Endodermal cell (in vitro differentiated cells): ENCODE measurements at regions not wholly inside any gene's neighbourhood (a gene's known extent, or its start where the extent isn't known, plus 50 kb on each side); places are given as distances from the start of the nearest gene placed in this dataset.

Experiments used
- DNase-seq: peaks from one replicate; pipeline ENCODE4 v3.0.0-alpha.2; 2017
- H3K27ac ChIP-seq: 2 replicates; pipeline ENCODE4 v1.5.1; 2013; ENCODE audit warnings: mild to moderate bottlenecking, low read depth, low read length, moderate library complexity
- H3K27me3 ChIP-seq: 2 replicates; pipeline ENCODE4 v1.6.1; 2013; ENCODE audit warnings: mild to moderate bottlenecking, low read length, moderate library complexity; ENCODE audit not compliant: insufficient read depth, control insufficient read depth, poor library complexity, severe bottlenecking
- H3K36me3 ChIP-seq: 2 replicates; pipeline ENCODE4 v1.7.0; 2013; ENCODE audit warnings: mild to moderate bottlenecking, low read length, moderate library complexity; ENCODE audit not compliant: control insufficient read depth, insufficient read depth
- H3K4me1 ChIP-seq: one replicate; pipeline ENCODE4 v1.7.0; 2013; ENCODE audit warnings: low read length; ENCODE audit not compliant: control insufficient read depth, insufficient read depth
- H3K4me3 ChIP-seq: 2 replicates; pipeline ENCODE4 v1.5.1; 2013; ENCODE audit warnings: mild to moderate bottlenecking, low read length, moderate library complexity
- H3K9ac ChIP-seq: 2 replicates; pipeline ENCODE4 v1.6.1; 2013; ENCODE audit warnings: mild to moderate bottlenecking, low read length, moderate library complexity; ENCODE audit not compliant: poor library complexity, severe bottlenecking; ENCODE audit errors: extremely low read depth
- H3K9me3 ChIP-seq: 2 replicates; pipeline ENCODE4 v1.6.1; 2013; ENCODE audit warnings: mild to moderate bottlenecking, low read length, moderate library complexity; ENCODE audit not compliant: control insufficient read depth
- H3K27ac Mint-ChIP-seq: 2 replicates; pipeline ENCODE4 v1.8.0; 2020; ENCODE audit warnings: mixed read lengths
- H3K27me3 Mint-ChIP-seq: 2 replicates; pipeline ENCODE4 v1.8.0; 2021; ENCODE audit warnings: mild to moderate bottlenecking, mixed read lengths; ENCODE audit not compliant: insufficient read depth
- H3K36me3 Mint-ChIP-seq: 2 replicates; pipeline ENCODE4 v1.8.0; 2020; ENCODE audit warnings: low read depth, mixed read lengths
- H3K4me1 Mint-ChIP-seq: 2 replicates; pipeline ENCODE4 v1.8.0; 2020; ENCODE audit warnings: mixed read lengths
- H3K4me3 Mint-ChIP-seq: 2 replicates; pipeline ENCODE4 v1.8.0; 2020; ENCODE audit warnings: mild to moderate bottlenecking, moderate library complexity, mixed read lengths
- H3K9me3 Mint-ChIP-seq: 2 replicates; pipeline ENCODE4 v1.8.0; 2020; ENCODE audit warnings: mild to moderate bottlenecking, mixed read lengths
- WGBS, 2 experiments: methylation state at CpG; one replicate each; pipeline versions ENCODE4 v1.1.5 to v1.1.7; 2013; ENCODE audit warnings: missing lambda C conversion rate in 2 of 2, mixed read lengths in 1 of 2; ENCODE audit not compliant: insufficient coverage in 1 of 2, insufficient read length in 1 of 2; 5-methylcytosine and 5-hydroxymethylcytosine counted together
- TF ChIP-seq, protein P1 (sequence below): fragments of 200-600 bp; sonication (generic); conservative IDR thresholded peaks from 2 replicates; pipeline ENCODE4 v1.5.0; 2021; ENCODE audit warnings: antibody characterized with exemption, mild to moderate bottlenecking

DNA sequence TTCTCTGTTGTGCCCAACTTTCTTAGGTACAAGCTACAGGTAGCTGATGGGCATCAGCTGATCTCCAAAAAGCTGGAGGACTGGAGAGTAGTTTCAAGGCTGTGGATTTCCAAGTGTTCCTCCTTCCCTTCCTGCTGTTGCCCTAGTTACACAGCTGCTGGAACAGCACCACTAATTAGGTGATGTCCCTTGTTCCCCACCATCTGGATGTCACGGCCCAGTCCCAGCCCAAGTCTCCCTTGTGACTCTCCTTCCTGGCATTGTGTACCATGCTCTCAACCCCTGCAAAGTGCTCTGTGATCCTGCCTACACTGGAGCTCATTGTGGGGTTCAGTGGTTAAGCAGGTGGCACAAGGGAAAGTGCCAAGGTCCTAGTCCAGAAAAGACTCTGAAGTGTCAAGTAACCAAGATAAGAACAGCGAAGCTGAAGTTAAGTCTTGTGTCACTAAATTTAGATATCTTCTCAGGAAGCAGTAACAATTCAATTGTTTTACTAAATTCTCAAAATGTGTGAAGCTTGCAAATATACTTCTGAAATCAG lies 604.5 kb downstream of the ISL1 start:
- Histone ChIP-seq H3K27ac (no peak overlapping the region), H3K9me3 (no peaks in the 10 kb centered on the region), H3K4me3 (no peak overlapping the region), H3K36me3 (no peaks in the 10 kb centered on the region), H3K4me1 (no peaks in the 10 kb centered on the region), H3K9ac (no peak overlapping the region), H3K27me3 (peaks cover 7% of the 10 kb centered on the region)
- H3K4me1 Mint-ChIP-seq: no peaks in the 10 kb centered on the region
- no peak for DNase-seq
- TF ChIP-seq, protein P1, sequence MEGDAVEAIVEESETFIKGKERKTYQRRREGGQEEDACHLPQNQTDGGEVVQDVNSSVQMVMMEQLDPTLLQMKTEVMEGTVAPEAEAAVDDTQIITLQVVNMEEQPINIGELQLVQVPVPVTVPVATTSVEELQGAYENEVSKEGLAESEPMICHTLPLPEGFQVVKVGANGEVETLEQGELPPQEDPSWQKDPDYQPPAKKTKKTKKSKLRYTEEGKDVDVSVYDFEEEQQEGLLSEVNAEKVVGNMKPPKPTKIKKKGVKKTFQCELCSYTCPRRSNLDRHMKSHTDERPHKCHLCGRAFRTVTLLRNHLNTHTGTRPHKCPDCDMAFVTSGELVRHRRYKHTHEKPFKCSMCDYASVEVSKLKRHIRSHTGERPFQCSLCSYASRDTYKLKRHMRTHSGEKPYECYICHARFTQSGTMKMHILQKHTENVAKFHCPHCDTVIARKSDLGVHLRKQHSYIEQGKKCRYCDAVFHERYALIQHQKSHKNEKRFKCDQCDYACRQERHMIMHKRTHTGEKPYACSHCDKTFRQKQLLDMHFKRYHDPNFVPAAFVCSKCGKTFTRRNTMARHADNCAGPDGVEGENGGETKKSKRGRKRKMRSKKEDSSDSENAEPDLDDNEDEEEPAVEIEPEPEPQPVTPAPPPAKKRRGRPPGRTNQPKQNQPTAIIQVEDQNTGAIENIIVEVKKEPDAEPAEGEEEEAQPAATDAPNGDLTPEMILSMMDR: no peak
- WGBS, 2 experiments: 75 to 97% methylated on average over 2 of the region's 2 CpGs
- H3K27ac Mint-ChIP-seq: no peak overlapping the region
- H3K4me3 Mint-ChIP-seq: no peak overlapping the region
- no peaks in the 10 kb centered on the region for H3K36me3 Mint-ChIP-seq
- no peaks in the 10 kb centered on the region for H3K9me3 Mint-ChIP-seq
- H3K27me3 Mint-ChIP-seq: no peaks in the 10 kb centered on the region

DNA sequence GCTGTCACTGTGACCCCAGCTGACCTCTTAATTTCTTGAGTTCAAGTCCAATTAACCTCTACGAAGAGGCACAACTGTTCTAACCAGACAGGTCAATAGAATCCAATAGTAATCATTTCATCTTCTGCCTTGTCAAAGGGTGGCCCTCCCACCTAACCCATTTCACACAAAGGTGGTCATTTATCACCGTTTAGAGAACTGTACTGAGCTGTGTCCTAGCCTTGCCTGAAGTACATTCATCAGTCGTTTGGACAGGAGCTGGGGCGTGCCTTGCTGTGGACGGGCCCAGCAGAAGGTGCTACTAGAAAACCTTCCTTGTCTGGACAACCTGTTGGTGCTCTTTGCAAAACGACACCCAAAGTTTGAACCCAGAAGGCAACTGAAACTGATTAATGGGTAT lies 605.4 kb downstream of the ISL1 start:
- no peaks in the 10 kb centered on the region for H3K36me3 Mint-ChIP-seq
- H3K36me3 ChIP-seq: no peaks in the 10 kb centered on the region
- H3K4me3 ChIP-seq: no peak overlapping the region
- no peak overlapping the region for H3K27ac ChIP-seq
- H3K27ac Mint-ChIP-seq: no peak overlapping the region
- H3K9me3 Mint-ChIP-seq: no peaks in the 10 kb centered on the region
- no peak overlapping the region for H3K9ac ChIP-seq
- H3K27me3 ChIP-seq: peaks cover 7% of the 10 kb centered on the region
- H3K9me3 ChIP-seq: no peaks in the 10 kb centered on the region
- no peaks in the 10 kb centered on the region for H3K4me1 ChIP-seq
- no peaks in the 10 kb centered on the region for H3K4me1 Mint-ChIP-seq
- WGBS, 2 experiments: 74 to 92% methylated on average over 6 of the region's 6 CpGs
- H3K4me3 Mint-ChIP-seq: no peak overlapping the region
- TF ChIP-seq, protein P1: no peak
- DNase-seq: no peak
- H3K27me3 Mint-ChIP-seq: no peaks in the 10 kb centered on the region

DNA sequence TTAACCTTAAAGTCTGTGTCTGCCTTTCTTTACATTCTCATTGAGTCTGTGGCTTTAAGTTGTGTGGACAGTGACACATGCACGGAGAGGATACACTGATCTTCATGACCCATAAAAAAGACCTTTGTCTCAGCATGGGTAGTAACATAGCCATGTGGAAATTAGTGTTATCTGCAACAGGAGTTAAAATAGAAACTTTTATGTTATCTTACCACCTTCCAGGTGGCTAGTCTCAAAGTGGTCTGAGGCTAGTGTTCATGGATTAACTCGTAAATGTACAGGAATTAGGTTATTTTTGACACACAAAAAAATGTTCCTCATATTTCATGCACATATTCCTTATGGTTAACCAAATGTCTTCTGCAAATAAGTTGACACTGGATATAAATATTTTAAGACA lies 607.0 kb downstream of the ISL1 start:
- H3K4me1 Mint-ChIP-seq: no peaks in the 10 kb centered on the region
- no peak overlapping the region for H3K27ac ChIP-seq
- no peak overlapping the region for H3K4me3 ChIP-seq
- H3K9ac ChIP-seq: no peak overlapping the region
- no peak for DNase-seq
- no peak overlapping the region for H3K27ac Mint-ChIP-seq
- no peaks in the 10 kb centered on the region for H3K36me3 ChIP-seq
- no peaks in the 10 kb centered on the region for H3K27me3 Mint-ChIP-seq
- H3K9me3 Mint-ChIP-seq: no peaks in the 10 kb centered on the region
- no peaks in the 10 kb centered on the region for H3K4me1 ChIP-seq
- TF ChIP-seq, protein P1: no peak
- H3K4me3 Mint-ChIP-seq: no peak overlapping the region
- WGBS, 2 experiments: 94% methylated on average over 2 of the region's 2 CpGs; no CpG with 5 or more reads in 1 of the 2 experiments
- no peaks in the 10 kb centered on the region for H3K36me3 Mint-ChIP-seq
- H3K9me3 ChIP-seq: no peaks in the 10 kb centered on the region
- peaks cover 7% of the 10 kb centered on the region for H3K27me3 ChIP-seq
